H1 (cell line): ENCODE measurements at regions not wholly inside any gene's neighbourhood (a gene's known extent, or its start where the extent isn't known, plus 50 kb on each side); places are given as distances from the start of the nearest gene placed in this dataset.

ENCODE experiments used
- CTCF ChIA-PET: fragments of 300-600 bp; sonication (Branson Sonifier 250); formaldehyde crosslinking; loops from one replicate; lab custom pipeline; 2021; ENCODE audit not compliant: partially characterized antibody; lab: Charles Lee
- POLR2A ChIA-PET: fragments of 300-600 bp; sonication (Branson Sonifier 250); formaldehyde crosslinking; loops from one replicate; lab custom pipeline; 2021; ENCODE audit warnings: inconsistent platforms; ENCODE audit not compliant: partially characterized antibody; lab: Charles Lee
- DNase-seq, 2 experiments: peaks; one replicate each; pipeline versions ENCODE4 v3.0.0 to v3.0.0-alpha.2; 2010 to 2022; ENCODE audit warnings: low spot score in 2 of 2, low read depth in 1 of 2, mixed read lengths in 1 of 2
- FAIRE-seq: peaks from 2 replicates; lab custom pipeline; 2011; peaks lifted over from hg19 to GRCh38; lab: Jason Lieb, UNC
- H2AFZ ChIP-seq: 2 replicates; pipeline ENCODE4 v1.8.1; 2012; ENCODE audit warnings: low read length, inconsistent platforms
- H2AK5ac ChIP-seq: 2 replicates; pipeline ENCODE4 v1.6.1; 2013; ENCODE audit warnings: low read depth, low read length
- H2BK120ac ChIP-seq: replicated peaks from 2 replicates; pipeline ENCODE3; 2013; ENCODE audit warnings: low read depth, low read length, inconsistent platforms
- H2BK12ac ChIP-seq: 2 replicates; pipeline ENCODE4 v1.6.1; 2013; ENCODE audit warnings: low read depth, low read length
- H2BK15ac ChIP-seq: 2 replicates; pipeline ENCODE4 v1.6.1; 2013; ENCODE audit warnings: low read length
- H2BK20ac ChIP-seq: 2 replicates; pipeline ENCODE4 v1.6.1; 2013; ENCODE audit warnings: low read length
- H2BK5ac ChIP-seq: 2 replicates; pipeline ENCODE4 v1.6.1; 2013; ENCODE audit warnings: low read depth, low read length
- H3K14ac ChIP-seq: 2 replicates; pipeline ENCODE4 v1.6.1; 2013; ENCODE audit warnings: inconsistent platforms; ENCODE audit not compliant: insufficient read length
- H3K18ac ChIP-seq: 2 replicates; pipeline ENCODE4 v1.6.1; 2013; ENCODE audit warnings: low read length; ENCODE audit errors: extremely low read depth
- H3K23ac ChIP-seq: 2 replicates; pipeline ENCODE4 v1.6.1; 2013; ENCODE audit warnings: inconsistent platforms; ENCODE audit not compliant: insufficient read length
- H3K23me2 ChIP-seq: 2 replicates; pipeline ENCODE4 v1.6.1; 2013; ENCODE audit warnings: low read depth, low read length
- H3K27ac ChIP-seq: 2 replicates; pipeline ENCODE4 v1.6.1; 2011; ENCODE audit warnings: low read depth, low read length, inconsistent platforms
- H3K27me3 ChIP-seq, 4 experiments: replicated peaks in 1 of 4; 1 replicate in 1 of 4; 2 replicates in 3 of 4; pipeline versions ENCODE4 v1.6.1 to v1.8.1; 2011 to 2013; ENCODE audit warnings: low read length in 3 of 4, mild to moderate bottlenecking in 3 of 4, inconsistent platforms in 2 of 4, mixed read lengths in 2 of 4, moderate library complexity in 1 of 4; ENCODE audit not compliant: control insufficient read depth in 3 of 4, insufficient read depth in 3 of 4; ENCODE audit errors: extremely low read depth in 1 of 4
- H3K36me3 ChIP-seq, 4 experiments: 2 replicates each; pipeline versions ENCODE4 v1.6.1 to v1.8.1; 2011 to 2013; ENCODE audit warnings: mild to moderate bottlenecking in 4 of 4, low read length in 3 of 4, moderate library complexity in 2 of 4, control low read depth in 1 of 4, inconsistent platforms in 1 of 4; ENCODE audit not compliant: insufficient read depth in 4 of 4, control insufficient read depth in 2 of 4
- H3K4ac ChIP-seq: replicated peaks from 2 replicates; pipeline ENCODE3; 2013; ENCODE audit warnings: low read length, low read depth, mixed read lengths, inconsistent platforms; ENCODE audit not compliant: insufficient read length
- H3K4me1 ChIP-seq, 4 experiments: replicated peaks in 1 of 4; 1 replicate in 1 of 4; 2 replicates in 3 of 4; pipeline versions ENCODE4 v1.6.1 to v1.8.1; 2011 to 2013; ENCODE audit warnings: low read length in 3 of 4, inconsistent platforms in 2 of 4, mixed read lengths in 1 of 4; ENCODE audit not compliant: insufficient read depth in 4 of 4, control insufficient read depth in 3 of 4
- H3K4me2 ChIP-seq, 2 experiments: 2 replicates each; pipeline versions ENCODE4 v1.6.1 to v1.8.1; 2011 to 2013; ENCODE audit warnings: low read depth in 2 of 2, low read length in 2 of 2, control low read depth in 1 of 2, inconsistent platforms in 1 of 2, mild to moderate bottlenecking in 1 of 2; ENCODE audit not compliant: insufficient read depth in 1 of 2
- H3K4me3 ChIP-seq, 4 experiments: fragments of 200-600, 300-600 bp in 1 of 4; sonication (generic), shearing (Covaris generic), sonication (Bioruptor Twin) in 1 of 4; 2 replicates each; pipeline versions ENCODE4 v1.5.1 to v1.8.1; 2011 to 2016; ENCODE audit warnings: low read length in 4 of 4, low read depth in 3 of 4, control low read depth in 2 of 4, inconsistent platforms in 2 of 4, mild to moderate bottlenecking in 2 of 4, mixed read lengths in 1 of 4, moderate library complexity in 1 of 4; ENCODE audit not compliant: insufficient read depth in 2 of 4; ENCODE audit errors: extremely low read depth in 1 of 4
- H3K56ac ChIP-seq: replicated peaks from 2 replicates; pipeline ENCODE3; 2013; ENCODE audit warnings: low read depth, mild to moderate bottlenecking, mixed read lengths, low read length, inconsistent platforms; ENCODE audit not compliant: insufficient read length
- H3K79me1 ChIP-seq: 2 replicates; pipeline ENCODE4 v1.6.1; 2013; ENCODE audit warnings: low read depth, low read length, control low read depth
- H3K79me2 ChIP-seq, 2 experiments: 2 replicates each; pipeline versions ENCODE4 v1.6.1 to v1.8.1; 2012 to 2013; ENCODE audit warnings: low read length in 2 of 2, mild to moderate bottlenecking in 2 of 2, inconsistent platforms in 1 of 2; ENCODE audit not compliant: insufficient read depth in 2 of 2, control insufficient read depth in 1 of 2
- H3K9ac ChIP-seq, 4 experiments: replicated peaks in 1 of 4; 1 replicate in 1 of 4; 2 replicates in 3 of 4; pipeline versions ENCODE4 v1.6.1 to v1.8.1; 2011 to 2013; ENCODE audit warnings: low read depth in 3 of 4, low read length in 3 of 4, control low read depth in 2 of 4, mild to moderate bottlenecking in 2 of 4, moderate library complexity in 2 of 4, inconsistent platforms in 1 of 4; ENCODE audit errors: extremely low read depth in 1 of 4
- H3K9me3 ChIP-seq, 2 experiments: 2 replicates each; pipeline versions ENCODE4 v1.6.1 to v1.8.1; 2012 to 2013; ENCODE audit warnings: mild to moderate bottlenecking in 2 of 2, moderate library complexity in 2 of 2, control low read depth in 1 of 2, inconsistent platforms in 1 of 2, low read depth in 1 of 2, low read length in 1 of 2, mixed read lengths in 1 of 2; ENCODE audit not compliant: insufficient read depth in 2 of 2
- H4K20me1 ChIP-seq, 2 experiments: replicated peaks in 1 of 2; 2 replicates each; pipeline versions ENCODE3 to v1.8.1; 2011 to 2013; ENCODE audit warnings: inconsistent platforms in 2 of 2, low read length in 2 of 2, mild to moderate bottlenecking in 1 of 2; ENCODE audit not compliant: insufficient read depth in 2 of 2, control insufficient read depth in 1 of 2
- H4K5ac ChIP-seq: 2 replicates; pipeline ENCODE4 v1.6.1; 2013; ENCODE audit warnings: low read length, low read depth, mixed read lengths, inconsistent platforms; ENCODE audit not compliant: insufficient read length
- H4K8ac ChIP-seq: 2 replicates; pipeline ENCODE4 v1.8.0; 2013; ENCODE audit warnings: mild to moderate bottlenecking, moderate library complexity, low read length, inconsistent platforms; ENCODE audit not compliant: insufficient read depth; ENCODE audit errors: extremely low read depth
- H4K91ac ChIP-seq: replicated peaks from 2 replicates; pipeline ENCODE3; 2013; ENCODE audit warnings: low read length, mixed read lengths, inconsistent platforms; ENCODE audit not compliant: insufficient read length
- EGR1 ChIP-seq: IDR thresholded peaks from 2 replicates; pipeline ENCODE4 v1.6.1; 2011; ENCODE audit warnings: low read depth, low read length, borderline replicate concordance
- NANOG ChIP-seq: IDR thresholded peaks from 2 replicates; pipeline ENCODE4 v1.6.1; 2011; ENCODE audit warnings: low read length, low read depth, mild to moderate bottlenecking, inconsistent platforms; ENCODE audit not compliant: insufficient read depth, poor library complexity, severe bottlenecking
- SRF ChIP-seq: IDR thresholded peaks from 2 replicates; pipeline ENCODE4 v1.6.1; 2011; ENCODE audit warnings: mild to moderate bottlenecking, low read depth, low read length, moderate library complexity
- SUZ12 ChIP-seq: fragments of 200-600 bp; sonication (generic); IDR thresholded peaks from 2 replicates; pipeline ENCODE4 v1.6.1; 2012; ENCODE audit warnings: mild to moderate bottlenecking, inconsistent platforms, low read length, moderate library complexity, mixed read lengths
- WGBS, 2 experiments: shearing (Covaris generic) in 1 of 2; methylation state at CpG; one replicate each; pipeline versions ENCODE4 v1.1.6 to v1.1.7; 2013 to 2015; ENCODE audit warnings: low lambda C conversion rate in 2 of 2, mixed read lengths in 2 of 2, inconsistent platforms in 1 of 2, low coverage in 1 of 2, missing lambda C conversion rate in 1 of 2; ENCODE audit not compliant: insufficient replicate concordance in 2 of 2, insufficient coverage in 1 of 2, insufficient read length in 1 of 2; ENCODE audit errors: extremely low coverage in 1 of 2, missing lambda C conversion rate in 1 of 2; 5-methylcytosine and 5-hydroxymethylcytosine counted together

GRCh38 chr7:13322126-13322525 is 634.7 kb downstream of the ARL4A start:
- Histone ChIP-seq H2BK15ac (no peak overlapping the region), H4K91ac (no peak overlapping the region), H3K79me2 (no peaks in the 10 kb centered on the region), H2BK12ac (no peak overlapping the region), H3K79me1 (no peaks in the 10 kb centered on the region), H3K9me3 (peaks cover 0 to 3% of the 10 kb centered on the region in 2 experiments; a peak in 1 of 4 replicates), H3K4me1 (0 out of 7 replicates have a peak, but pooled peaks cover 0 to 3% (median 0%) of the 10 kb centered on the region in 4 experiments), H2AFZ (peak overlapping the region; percentile 90), H3K23me2 (no peaks in the 10 kb centered on the region), H3K23ac (no peak overlapping the region), H3K4me3 (no peak overlapping the region), H4K20me1 (no peaks in the 10 kb centered on the region), H3K4me2 (0 out of 4 replicates have a peak overlapping the region, but pooled peaks of 1 of the 2 experiments have one; percentile 6), H2BK120ac (no peak overlapping the region), H4K8ac (no peak overlapping the region), H4K5ac (no peak overlapping the region), H2BK5ac (no peak overlapping the region), H3K18ac (no peak overlapping the region), H2BK20ac (no peak overlapping the region), H2AK5ac (no peak overlapping the region), H3K14ac (no peak overlapping the region), H3K56ac (no peak overlapping the region), H3K27me3 (no peaks in the 10 kb centered on the region), H3K4ac (no peak overlapping the region), H3K9ac (no peak overlapping the region), H3K36me3 (no peaks in the 10 kb centered on the region), H3K27ac (no peak overlapping the region)
- no peak for DNase-seq
- WGBS, 2 experiments: 43% methylated on average over 5 of the region's 5 CpGs; no CpG with 5 or more reads in 1 of the 2 experiments
- CTCF ChIA-PET: interaction anchor here (0.9 to 1.9 kb wide), 2 partner anchors 12 to 41 kb away, joined by 4 to 5 read pairs; no protein-coding TSS in a partner anchor
- POLR2A ChIA-PET: interaction anchor here (1.1 kb wide), 1 partner anchor 15 kb away, joined by 3 read pairs; no protein-coding TSS in a partner anchor
- no peak for FAIRE-seq
- TF ChIP-seq NANOG: no peak
- no peak for TF ChIP-seq SUZ12
- no peak for TF ChIP-seq EGR1
- no peak for TF ChIP-seq SRF
